ENCODE measurements at regions not wholly inside any gene's neighbourhood (a gene's known extent, or its start where the extent isn't known, plus 50 kb on each side); places are given as distances from the start of the nearest gene placed in this dataset.
"Not testable (repeated sequence)": the region's sequence is repeated elsewhere in the genome, so short reads cannot be mapped to it uniquely, and the experiment has no call there.

GRCh38 chr15:25624504-25625177 is 185.8 kb upstream of the UBE3A start:
- FAIRE-seq: no peak

GRCh38 chr15:25623708-25624107 is 184.9 kb upstream of the UBE3A start:
- FAIRE-seq: no peak

GRCh38 chr15:25620466-25620865 is 181.6 kb upstream of the UBE3A start:
- FAIRE-seq: no peak

DNA sequence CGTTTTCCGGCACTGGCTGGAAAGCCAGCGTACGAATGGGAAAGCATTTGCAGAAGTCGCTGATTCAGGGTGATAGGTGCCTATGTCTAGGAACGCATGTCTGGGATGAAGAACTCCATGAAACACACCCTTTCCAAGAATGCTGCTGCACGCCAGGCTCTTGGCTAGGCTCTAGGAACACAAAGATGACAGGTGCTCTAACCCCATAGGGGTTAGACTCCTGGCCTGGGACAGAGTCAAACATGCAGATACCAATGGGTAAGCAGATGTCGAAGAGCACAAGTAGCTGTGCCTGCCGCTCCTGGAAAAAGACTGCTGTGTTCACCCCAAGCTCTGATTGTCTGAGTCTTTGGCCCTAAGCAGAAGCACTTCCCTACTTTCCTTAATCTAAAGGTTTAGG is 180.9 kb upstream of the UBE3A start:
- no peak for FAIRE-seq

DNA sequence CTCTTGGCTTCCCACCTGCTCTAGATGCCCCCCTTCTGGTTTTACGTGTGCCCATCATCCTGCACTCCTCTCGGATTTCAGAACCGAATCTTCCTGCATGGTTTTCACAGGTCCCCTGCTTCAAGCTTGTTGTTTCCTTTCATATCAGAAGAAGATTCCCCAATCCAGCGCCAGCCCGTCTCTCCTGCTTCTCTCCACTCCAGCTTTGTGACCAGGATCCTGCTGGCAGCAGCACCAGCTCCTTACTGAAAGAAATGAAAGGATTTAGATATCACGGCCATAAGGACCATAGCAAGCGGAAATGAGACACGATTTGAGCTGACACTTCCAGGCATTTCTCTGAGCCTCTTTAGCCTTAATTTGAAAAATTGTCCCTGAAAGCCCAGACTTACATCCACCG is 180.3 kb upstream of the UBE3A start:
- FAIRE-seq: no peak

- FAIRE-seq: no peak
Observed at GRCh38 chr15:25618161-25618560, 179.3 kb upstream of the UBE3A start.

DNA sequence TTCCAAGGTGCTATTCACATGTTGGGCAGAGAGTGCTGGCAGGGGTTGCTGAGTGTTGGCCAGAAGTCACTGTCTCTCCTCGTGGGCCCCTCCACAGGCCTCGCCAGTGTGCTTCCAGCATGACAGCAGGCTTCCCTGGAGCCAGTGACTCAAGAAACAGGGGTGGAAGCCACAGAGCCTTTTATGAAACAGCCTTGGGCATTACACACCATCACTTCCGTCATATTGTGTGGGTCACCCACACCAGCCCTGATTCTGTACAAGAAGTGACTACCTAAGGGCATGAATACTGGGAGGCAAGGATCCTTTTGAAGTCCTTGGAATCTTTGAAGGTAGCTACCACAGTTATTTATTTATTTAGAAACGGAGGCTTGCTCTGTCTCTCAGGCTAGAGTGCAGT is 177.6 kb upstream of the UBE3A start:
- no peak for FAIRE-seq

- FAIRE-seq: no peak
Observed at GRCh38 chr15:25613134-25613533, 174.3 kb upstream of the UBE3A start.

- no peak for FAIRE-seq
Observed at GRCh38 chr15:25611603-25612002, 172.8 kb upstream of the UBE3A start.

- no peak for FAIRE-seq
Observed at GRCh38 chr15:25609371-25609770, 170.5 kb upstream of the UBE3A start.

- FAIRE-seq: no peak
Observed at GRCh38 chr15:25608926-25609325, 170.1 kb upstream of the UBE3A start.

- no peak for FAIRE-seq
Observed at GRCh38 chr15:25605151-25605550, 166.3 kb upstream of the UBE3A start.

GRCh38 chr15:25600751-25601150 is 161.9 kb upstream of the UBE3A start:
- FAIRE-seq: no peak

GRCh38 chr15:25597571-25597970 is 158.7 kb upstream of the UBE3A start:
- no peak for FAIRE-seq

DNA sequence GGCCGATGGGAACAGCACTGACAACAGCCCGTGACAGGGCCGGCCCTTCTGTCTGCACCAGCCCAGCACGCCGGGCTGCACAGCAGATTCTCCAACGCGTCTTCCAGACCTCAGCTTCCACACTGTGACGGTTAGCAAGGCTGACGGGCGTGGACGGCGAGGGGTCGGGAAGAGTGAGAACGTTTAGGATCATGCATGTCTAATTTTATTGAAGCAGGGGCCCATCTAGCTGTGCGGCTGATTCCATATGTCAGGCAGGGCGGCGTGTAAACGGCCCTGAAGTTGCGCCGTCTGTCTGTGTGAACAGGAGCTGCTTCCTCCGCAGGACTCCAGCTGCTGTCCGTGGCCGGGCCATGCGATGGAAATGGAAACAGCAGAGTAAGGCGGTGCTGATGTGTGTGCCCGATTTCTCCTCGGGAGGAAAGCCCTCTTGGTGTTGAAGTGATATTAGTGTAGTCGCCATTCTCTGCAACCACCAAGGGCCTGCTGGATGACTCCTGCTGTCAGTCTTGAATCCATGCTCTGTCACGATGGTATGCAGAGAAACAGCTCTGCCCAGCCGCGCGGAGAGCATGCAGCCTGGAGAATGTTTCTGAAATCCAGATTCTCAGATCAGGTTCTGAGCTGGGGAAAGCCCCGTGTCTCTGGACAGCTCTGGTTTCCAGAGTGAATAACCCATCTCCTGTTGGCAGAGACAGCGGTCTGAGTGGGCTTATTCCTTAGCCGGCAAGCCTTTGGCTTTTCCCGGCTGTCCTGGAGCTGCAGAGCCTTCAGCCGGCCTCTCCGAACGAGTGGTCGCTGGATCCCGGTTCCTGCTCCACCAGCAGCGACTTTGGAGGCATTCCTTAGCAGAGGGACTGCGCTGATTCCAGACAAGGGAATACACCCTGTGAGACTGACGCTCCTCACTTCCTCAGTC is 158.1 kb upstream of the UBE3A start:
- no peak for FAIRE-seq

DNA sequence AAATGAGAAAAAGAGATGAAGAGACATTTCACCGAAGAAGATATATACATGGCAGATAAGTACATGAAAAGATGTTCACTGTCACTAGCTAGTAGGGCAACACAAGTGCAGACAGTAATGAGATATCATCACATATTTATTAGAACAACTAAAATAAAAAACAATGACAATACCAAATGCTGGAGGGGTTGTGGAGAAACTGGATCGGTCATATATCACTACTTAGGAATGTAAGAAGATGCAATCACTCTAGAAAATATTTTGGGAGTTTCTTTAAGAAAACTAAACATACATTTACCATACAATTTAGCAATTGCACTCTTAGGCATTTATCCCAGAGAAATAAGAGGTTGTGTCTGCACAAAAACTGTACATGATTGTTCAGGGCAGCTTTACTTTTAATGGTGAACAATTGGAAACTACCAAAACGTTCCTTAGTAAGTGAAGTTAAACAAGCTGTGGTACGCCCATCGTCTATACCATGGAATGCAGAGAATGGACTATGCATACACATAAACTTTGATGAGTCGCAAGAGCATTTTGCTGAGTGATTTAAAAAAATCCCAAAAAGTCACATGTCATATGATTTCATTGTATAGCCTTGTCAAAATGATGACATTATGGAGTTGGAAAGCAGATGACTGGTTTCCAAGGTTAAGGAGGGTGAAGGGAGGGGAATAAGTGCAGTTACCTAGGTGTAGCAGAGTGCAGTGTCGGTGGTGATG is 149.0 kb upstream of the UBE3A start:
- no peak for FAIRE-seq

GRCh38 chr15:25582886-25583285 is 144.1 kb upstream of the UBE3A start:
- FAIRE-seq: no peak

DNA sequence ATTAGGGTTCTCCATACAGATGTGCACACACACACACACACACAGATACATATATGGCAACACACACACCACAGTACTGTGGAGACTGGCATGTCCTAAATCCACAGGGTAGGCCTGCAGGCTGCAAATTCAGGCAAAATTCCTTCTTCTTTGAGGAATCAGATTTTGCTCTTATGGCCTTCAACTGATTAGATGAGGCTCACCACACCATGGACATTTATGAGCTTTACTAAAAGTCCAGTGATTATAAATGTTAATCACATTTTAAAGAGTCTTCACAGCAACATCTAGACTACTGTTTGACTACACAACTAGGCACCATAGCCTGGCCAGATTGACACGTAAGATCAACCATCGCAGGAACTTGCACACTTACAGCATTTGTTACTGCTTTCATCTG is 140.3 kb upstream of the UBE3A start:
- no peak for FAIRE-seq

DNA sequence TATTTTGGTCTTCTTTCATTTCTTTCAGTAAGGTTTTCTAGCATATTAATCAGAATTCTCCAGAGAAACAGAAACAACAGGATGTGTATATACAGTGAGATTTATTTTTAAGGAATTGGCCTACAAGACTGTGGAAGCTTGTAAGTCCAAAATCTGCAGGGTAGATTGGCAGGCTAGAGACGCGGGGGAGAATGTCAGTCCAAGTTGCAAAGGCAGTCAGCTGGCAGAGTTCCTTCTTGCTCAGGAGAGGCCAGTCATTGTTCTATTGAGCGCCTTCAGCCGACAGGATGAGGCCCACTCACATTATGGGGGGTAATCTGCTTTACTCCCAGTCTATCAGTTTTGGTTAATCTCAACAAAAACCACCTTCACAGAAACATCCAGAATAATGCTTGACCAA is 133.4 kb upstream of the UBE3A start:
- no peak for FAIRE-seq

DNA sequence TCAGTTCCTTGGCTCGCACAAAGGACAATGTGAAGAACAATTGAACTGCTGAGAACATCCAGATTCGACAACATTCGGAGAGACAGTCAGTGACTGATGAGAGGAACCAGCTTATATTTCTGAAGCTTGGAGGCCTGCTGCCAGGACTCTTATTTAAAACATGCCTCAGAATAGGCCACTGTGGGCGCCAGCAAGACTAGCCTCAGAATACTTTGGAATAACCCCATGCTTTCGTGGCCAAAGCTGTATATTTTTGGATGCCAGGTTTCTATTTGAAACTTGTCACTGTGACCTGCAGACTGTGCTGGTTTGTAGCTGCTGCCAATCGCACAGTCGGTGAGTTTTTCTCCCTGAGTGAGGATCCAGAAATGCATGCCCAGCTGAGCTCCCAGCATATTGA is 129.9 kb upstream of the UBE3A start:
- FAIRE-seq: no peak

GRCh38 chr15:25566545-25566944 is 127.7 kb upstream of the UBE3A start:
- not testable (repeated sequence) for FAIRE-seq

DNA sequence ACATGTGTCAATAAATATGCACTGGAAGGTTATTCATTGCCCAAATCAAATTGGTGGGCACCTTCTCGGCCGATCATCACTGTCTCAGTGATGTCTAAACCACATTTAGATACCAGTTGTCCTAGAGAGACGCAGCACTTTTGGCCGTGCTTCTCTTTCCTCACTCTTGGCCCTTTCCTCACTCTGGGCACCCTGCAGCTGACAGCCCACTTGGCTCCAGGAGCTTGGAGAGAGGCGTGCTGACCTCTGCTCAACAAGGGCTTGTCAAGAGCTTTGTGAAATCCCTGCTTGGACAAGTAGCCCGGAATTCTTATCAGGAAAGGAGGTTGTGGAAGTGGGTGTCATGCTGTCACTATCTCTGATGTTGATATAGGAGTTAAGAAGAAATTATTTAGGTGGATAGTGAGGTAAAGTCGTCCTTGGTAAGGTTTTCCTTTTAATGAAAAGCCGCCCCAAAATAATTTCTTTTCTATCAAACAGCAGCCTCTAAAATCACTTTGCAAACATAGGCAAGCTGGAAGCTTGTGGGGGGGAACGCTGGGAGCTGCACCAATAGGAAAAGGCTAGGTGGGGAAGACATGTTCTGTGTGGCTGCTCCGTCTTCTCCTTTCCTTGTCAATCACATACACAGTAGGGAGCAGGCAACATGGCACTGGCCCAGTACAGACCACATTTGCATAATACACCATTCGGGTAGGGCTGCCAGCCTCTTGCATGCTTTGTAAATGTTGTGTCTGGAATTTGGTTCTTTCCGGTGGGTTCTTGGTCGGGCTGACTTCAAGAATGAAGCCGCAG is 126.8 kb upstream of the UBE3A start:
- FAIRE-seq: no peak

DNA sequence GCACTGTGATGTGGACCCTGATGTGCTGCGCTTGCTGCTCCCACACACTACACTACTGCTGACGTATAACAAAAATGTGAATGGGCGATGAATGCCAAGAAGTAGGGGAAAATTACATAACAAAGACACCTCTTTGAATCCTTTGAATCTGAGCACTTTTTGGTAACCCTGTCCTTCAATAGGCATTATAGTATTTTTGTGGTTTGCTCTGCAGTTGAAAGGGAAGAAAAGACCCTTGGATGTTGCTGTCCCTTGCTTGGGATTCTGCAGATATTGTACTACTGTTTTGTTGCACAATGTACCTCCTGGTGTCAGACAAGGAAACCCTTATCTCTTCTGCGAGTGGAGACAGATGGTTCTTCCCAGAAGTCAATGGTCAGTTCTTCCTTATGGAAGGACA is 124.8 kb upstream of the UBE3A start:
- FAIRE-seq: no peak
